ENCODE measurements at regions not wholly inside any gene's neighbourhood (a gene's known extent, or its start where the extent isn't known, plus 50 kb on each side); places are given as distances from the start of the nearest gene placed in this dataset.

GRCh38 chr21:15275615-15276235, 210.9 kb upstream of the NRIP1 start:
- TF ChIP-seq MYNN (tag by site-specific recombination; IDR thresholded peaks at IDR 0.05; ENCODE audit: borderline replicate concordance) (no peak), CTCF (tag by site-specific recombination; IDR thresholded peaks at IDR 0.05) (no peak), ZNF639 (tag by site-specific recombination; IDR thresholded peaks at IDR 0.05) (no peak), REST (tag by site-specific recombination; IDR thresholded peaks at IDR 0.05) (no peak)

Data from HEK293 (cell line).